ENCODE measurements at regions not wholly inside any gene's neighbourhood (a gene's known extent, or its start where the extent isn't known, plus 50 kb on each side); places are given as distances from the start of the nearest gene placed in this dataset.
"Not testable (repeated sequence)": the region's sequence is repeated elsewhere in the genome, so short reads cannot be mapped to it uniquely, and the experiment has no call there.

DNA sequence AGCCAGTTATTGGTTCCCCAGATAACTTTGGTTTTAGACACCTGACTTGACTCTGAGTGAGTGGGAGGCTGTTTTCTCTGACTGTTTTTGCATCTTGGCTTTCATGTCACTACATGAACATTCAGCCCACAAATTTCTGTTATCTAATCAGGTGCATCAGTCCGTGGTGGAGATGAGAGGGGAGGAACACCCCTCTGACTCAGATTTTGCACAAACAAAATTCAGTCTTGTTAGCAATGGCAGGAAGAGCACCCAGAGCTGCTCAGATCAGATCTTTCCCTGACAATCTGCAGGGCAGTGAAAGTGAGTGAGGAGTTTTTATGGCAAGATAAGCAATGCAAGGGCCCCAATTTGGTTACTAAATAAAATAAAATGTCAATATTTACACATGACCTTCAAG lies 307.2 kb upstream of the NOTCH2NLA start:
- not testable (repeated sequence) for H3K27me3 ChIP-seq (ENCODE audit: control insufficient read depth, insufficient read depth, low read length); H3K27ac ChIP-seq (ENCODE audit: insufficient read depth, low read length, poor library complexity, severe bottlenecking); H3K36me3 Mint-ChIP-seq; H3K27me3 Mint-ChIP-seq; H3K27ac Mint-ChIP-seq; H3K4me3 ChIP-seq (ENCODE audit: low read depth, low read length); DNase-seq; H3K4me1 ChIP-seq (ENCODE audit: control insufficient read depth, insufficient read depth, low read length, poor library complexity, severe bottlenecking); H3K4me1 Mint-ChIP-seq; H3K4me3 Mint-ChIP-seq; H3K9me3 Mint-ChIP-seq; H3K36me3 ChIP-seq (ENCODE audit: control insufficient read depth, insufficient read depth, low read length); H3K9me3 ChIP-seq (ENCODE audit: control insufficient read depth in 2 of 2, low read length in 2 of 2)
- peak; percentile 87 to 96 for ATAC-seq (ENCODE audit: low read depth in 2 of 2)

DNA sequence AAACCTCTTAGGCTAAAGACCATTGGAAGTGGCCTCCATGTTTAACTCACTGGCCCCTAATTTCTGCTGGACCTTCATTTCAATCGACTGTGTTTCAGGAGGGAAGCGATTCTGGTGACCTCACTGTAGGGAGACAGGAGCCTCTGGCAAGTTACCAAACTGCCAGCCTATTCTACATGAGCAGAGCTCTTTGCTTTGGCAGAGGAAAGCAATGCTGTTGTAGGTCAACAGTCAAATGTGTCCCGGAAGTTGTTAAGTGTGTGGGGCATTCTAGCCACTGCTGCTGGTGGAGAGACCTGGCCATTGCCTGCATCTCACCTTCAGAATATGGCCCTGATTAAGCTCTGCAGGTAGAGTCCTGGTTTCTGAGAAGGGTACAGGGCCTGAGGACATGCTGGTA lies 306.8 kb upstream of the NOTCH2NLA start:
- not testable (repeated sequence) for H3K36me3 ChIP-seq (ENCODE audit: control insufficient read depth, insufficient read depth, low read length); DNase-seq; H3K36me3 Mint-ChIP-seq; H3K4me1 Mint-ChIP-seq; H3K27me3 ChIP-seq (ENCODE audit: control insufficient read depth, insufficient read depth, low read length); H3K4me3 Mint-ChIP-seq; H3K27ac Mint-ChIP-seq; H3K27ac ChIP-seq (ENCODE audit: insufficient read depth, low read length, poor library complexity, severe bottlenecking); H3K9me3 ChIP-seq (ENCODE audit: control insufficient read depth in 2 of 2, low read length in 2 of 2); H3K27me3 Mint-ChIP-seq; H3K4me3 ChIP-seq (ENCODE audit: low read depth, low read length); H3K9me3 Mint-ChIP-seq; H3K4me1 ChIP-seq (ENCODE audit: control insufficient read depth, insufficient read depth, low read length, poor library complexity, severe bottlenecking)
- ATAC-seq (ENCODE audit: low read depth in 2 of 2): peak in 1 of 2 donors; percentile 11

DNA sequence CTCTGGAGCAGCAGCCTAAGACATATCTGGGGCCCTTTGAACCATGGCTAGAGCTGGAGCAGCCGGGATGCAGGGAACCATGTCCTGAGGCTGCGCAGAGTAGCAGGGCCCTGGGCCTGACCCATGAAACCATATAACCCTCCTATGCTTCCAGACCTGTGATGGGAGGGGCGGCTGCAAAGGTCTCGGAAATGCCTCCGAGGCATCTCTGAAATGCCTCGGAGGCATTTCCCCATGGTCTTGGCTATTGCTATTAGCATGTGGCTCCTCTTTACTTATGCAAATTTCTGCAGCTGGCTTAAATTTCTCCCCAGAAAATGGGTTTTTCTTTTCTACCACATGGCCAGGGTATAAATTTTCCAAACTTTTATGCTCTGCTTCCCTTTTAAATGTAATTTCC lies 302.1 kb upstream of the NOTCH2NLA start:
- H3K4me1 Mint-ChIP-seq; H3K4me3 Mint-ChIP-seq; H3K4me1 ChIP-seq (ENCODE audit: control insufficient read depth, insufficient read depth, low read length, poor library complexity, severe bottlenecking); ATAC-seq (ENCODE audit: low read depth in 2 of 2); DNase-seq; H3K4me3 ChIP-seq (ENCODE audit: low read depth, low read length); H3K27ac ChIP-seq (ENCODE audit: insufficient read depth, low read length, poor library complexity, severe bottlenecking); H3K36me3 ChIP-seq (ENCODE audit: control insufficient read depth, insufficient read depth, low read length); H3K9me3 Mint-ChIP-seq; H3K27me3 ChIP-seq (ENCODE audit: control insufficient read depth, insufficient read depth, low read length); H3K27me3 Mint-ChIP-seq; H3K36me3 Mint-ChIP-seq; H3K9me3 ChIP-seq (ENCODE audit: control insufficient read depth in 2 of 2, low read length in 2 of 2); H3K27ac Mint-ChIP-seq: not testable (repeated sequence)

DNA sequence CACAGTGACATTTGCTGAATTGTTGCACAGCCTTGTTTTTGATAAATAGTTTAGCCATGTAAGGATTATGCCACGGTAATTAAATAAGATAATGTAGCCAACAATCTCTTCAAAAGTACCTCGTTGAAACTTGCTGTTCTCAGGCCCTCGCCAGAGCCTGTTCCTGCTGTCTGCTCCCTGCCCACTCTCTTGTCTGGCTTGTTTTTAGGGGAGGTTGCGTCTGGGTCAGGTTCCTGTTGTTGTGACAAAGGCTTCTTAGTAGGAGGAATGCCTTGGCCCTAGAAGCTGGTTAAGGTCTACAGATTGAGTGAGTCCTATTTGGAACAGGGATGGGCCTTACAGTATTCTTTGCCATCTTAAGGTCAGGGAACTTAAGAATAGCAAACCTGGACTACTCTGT lies 294.0 kb upstream of the NOTCH2NLA start:
- not testable (repeated sequence) for H3K27me3 Mint-ChIP-seq

DNA sequence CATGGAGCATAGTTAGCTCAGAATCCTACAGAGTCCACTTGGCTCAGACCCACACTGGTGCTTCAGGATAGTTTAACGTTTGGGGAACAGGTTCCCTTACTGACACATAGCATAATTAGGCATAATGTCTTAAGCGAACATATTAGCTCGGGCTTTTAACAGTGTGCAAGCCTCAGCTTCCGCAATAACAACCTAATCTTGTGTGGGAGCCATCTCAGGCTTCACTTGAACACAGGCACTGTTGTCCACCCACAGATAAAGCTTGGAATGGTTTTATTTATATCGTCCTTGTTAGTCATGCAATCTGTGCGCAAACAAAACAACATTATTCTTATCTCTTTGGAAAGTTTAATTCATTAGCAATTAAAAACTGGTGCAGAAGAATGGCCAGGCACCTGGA lies 293.5 kb upstream of the NOTCH2NLA start:
- DNase-seq; H3K4me1 Mint-ChIP-seq; H3K4me3 Mint-ChIP-seq; H3K9me3 Mint-ChIP-seq; H3K4me3 ChIP-seq (ENCODE audit: low read depth, low read length); H3K4me1 ChIP-seq (ENCODE audit: control insufficient read depth, insufficient read depth, low read length, poor library complexity, severe bottlenecking); ATAC-seq (ENCODE audit: low read depth in 2 of 2); H3K27ac Mint-ChIP-seq; H3K36me3 ChIP-seq (ENCODE audit: control insufficient read depth, insufficient read depth, low read length); H3K27me3 ChIP-seq (ENCODE audit: control insufficient read depth, insufficient read depth, low read length); H3K9me3 ChIP-seq (ENCODE audit: control insufficient read depth in 2 of 2, low read length in 2 of 2); H3K27me3 Mint-ChIP-seq; H3K27ac ChIP-seq (ENCODE audit: insufficient read depth, low read length, poor library complexity, severe bottlenecking); H3K36me3 Mint-ChIP-seq: not testable (repeated sequence)

More for the DNA sequence above, 294.0 kb upstream of the NOTCH2NLA start:
- not testable (repeated sequence) for H3K27me3 ChIP-seq (ENCODE audit: control insufficient read depth, insufficient read depth, low read length); H3K36me3 ChIP-seq (ENCODE audit: control insufficient read depth, insufficient read depth, low read length); H3K4me1 Mint-ChIP-seq; H3K4me3 Mint-ChIP-seq; H3K4me1 ChIP-seq (ENCODE audit: control insufficient read depth, insufficient read depth, low read length, poor library complexity, severe bottlenecking); H3K4me3 ChIP-seq (ENCODE audit: low read depth, low read length); H3K27ac Mint-ChIP-seq; H3K9me3 Mint-ChIP-seq; DNase-seq; H3K36me3 Mint-ChIP-seq; H3K27ac ChIP-seq (ENCODE audit: insufficient read depth, low read length, poor library complexity, severe bottlenecking); ATAC-seq (ENCODE audit: low read depth in 2 of 2); H3K9me3 ChIP-seq (ENCODE audit: control insufficient read depth in 2 of 2, low read length in 2 of 2)

DNA sequence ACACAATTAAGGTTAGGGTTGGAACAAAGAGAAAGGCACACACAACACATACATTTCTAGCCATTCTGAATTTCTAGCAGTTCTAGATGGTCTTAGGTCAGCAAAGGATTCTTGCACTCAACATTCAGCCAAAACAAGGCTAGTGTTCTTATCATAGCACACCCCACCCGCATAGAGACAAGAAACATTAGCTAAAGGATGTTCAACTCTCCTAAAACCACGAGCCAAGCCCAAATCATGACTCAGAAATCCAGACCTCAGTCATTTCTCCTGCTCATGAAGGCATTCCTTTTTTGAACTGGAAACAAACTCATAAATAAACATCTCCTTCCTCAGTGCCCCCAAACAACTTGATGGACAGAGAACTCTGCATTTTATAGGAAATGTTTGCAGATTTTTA lies 293.0 kb upstream of the NOTCH2NLA start:
- H3K9me3 Mint-ChIP-seq; DNase-seq; H3K27ac ChIP-seq (ENCODE audit: insufficient read depth, low read length, poor library complexity, severe bottlenecking); H3K4me3 ChIP-seq (ENCODE audit: low read depth, low read length); H3K4me1 ChIP-seq (ENCODE audit: control insufficient read depth, insufficient read depth, low read length, poor library complexity, severe bottlenecking); H3K27me3 Mint-ChIP-seq; H3K36me3 Mint-ChIP-seq; H3K36me3 ChIP-seq (ENCODE audit: control insufficient read depth, insufficient read depth, low read length); H3K9me3 ChIP-seq (ENCODE audit: control insufficient read depth in 2 of 2, low read length in 2 of 2); H3K27me3 ChIP-seq (ENCODE audit: control insufficient read depth, insufficient read depth, low read length); H3K4me1 Mint-ChIP-seq; H3K4me3 Mint-ChIP-seq; ATAC-seq (ENCODE audit: low read depth in 2 of 2); H3K27ac Mint-ChIP-seq: not testable (repeated sequence)

DNA sequence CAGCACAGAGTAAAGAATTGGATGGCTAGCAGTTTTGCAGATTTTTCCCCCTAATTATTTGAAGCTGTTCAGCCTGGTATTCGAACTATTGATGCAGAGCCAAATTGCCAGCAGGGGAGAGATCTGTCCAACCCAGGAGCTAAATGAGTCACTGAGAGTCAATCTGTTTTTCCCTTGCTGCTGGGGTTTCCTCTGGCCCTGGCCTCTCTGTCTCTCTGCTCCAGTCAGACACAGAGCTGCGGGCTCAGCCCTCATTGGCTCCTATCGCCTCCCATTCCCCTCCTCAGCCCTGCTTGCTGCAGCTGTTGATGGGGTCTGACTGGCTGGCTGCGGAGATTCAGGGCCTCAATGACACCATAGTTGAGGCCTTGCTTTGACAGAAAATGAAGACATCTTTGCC lies 284.9 kb upstream of the NOTCH2NLA start:
- H3K36me3 ChIP-seq (ENCODE audit: control insufficient read depth, insufficient read depth, low read length): not testable (repeated sequence)

DNA sequence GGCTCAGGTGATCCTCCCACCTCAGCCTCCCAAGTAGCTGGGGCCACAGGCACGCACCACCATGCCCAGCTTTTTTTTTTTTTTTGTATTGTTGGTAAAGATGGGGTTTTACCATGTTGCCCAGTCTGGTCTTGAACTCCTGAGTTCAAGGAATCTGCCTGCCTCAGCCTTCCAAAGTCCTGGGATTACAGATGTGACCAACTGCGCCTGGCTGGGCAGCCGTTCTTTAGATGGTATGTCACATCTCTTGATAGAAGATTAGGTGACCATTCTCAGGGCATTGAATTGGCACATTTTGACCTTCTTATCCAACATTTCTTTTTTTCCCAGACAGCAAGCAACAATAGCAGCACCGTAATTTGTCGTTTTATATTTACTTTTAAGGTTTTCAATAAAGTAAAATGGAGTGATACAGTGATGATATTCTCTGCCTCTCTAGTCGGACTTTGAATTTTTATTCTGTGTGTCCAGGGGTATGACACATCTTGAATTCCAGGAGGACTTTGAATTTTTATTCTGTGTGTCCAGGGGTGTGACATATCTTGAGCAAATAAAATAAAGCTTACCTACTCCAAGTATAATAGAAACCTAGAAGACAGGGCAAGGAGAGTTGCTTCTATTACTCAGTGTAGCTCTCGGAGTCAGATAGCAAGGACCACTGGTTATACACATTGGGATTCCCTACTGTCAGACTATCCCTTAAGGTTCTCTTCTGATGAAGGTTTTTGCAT lies 282.4 kb upstream of the NOTCH2NLA start:
- H3K4me3 ChIP-seq (ENCODE audit: low read depth, low read length); H3K27me3 ChIP-seq (ENCODE audit: control insufficient read depth, insufficient read depth, low read length); H3K9me3 Mint-ChIP-seq; H3K9me3 ChIP-seq (ENCODE audit: control insufficient read depth in 2 of 2, low read length in 2 of 2); H3K4me3 Mint-ChIP-seq; DNase-seq; H3K36me3 Mint-ChIP-seq; H3K27ac Mint-ChIP-seq; H3K4me1 Mint-ChIP-seq; H3K4me1 ChIP-seq (ENCODE audit: control insufficient read depth, insufficient read depth, low read length, poor library complexity, severe bottlenecking); ATAC-seq (ENCODE audit: low read depth in 2 of 2); H3K27ac ChIP-seq (ENCODE audit: insufficient read depth, low read length, poor library complexity, severe bottlenecking); H3K36me3 ChIP-seq (ENCODE audit: control insufficient read depth, insufficient read depth, low read length); H3K27me3 Mint-ChIP-seq: not testable (repeated sequence)

More for the DNA sequence above, 284.9 kb upstream of the NOTCH2NLA start:
- H3K4me1 Mint-ChIP-seq; H3K27ac Mint-ChIP-seq; H3K9me3 Mint-ChIP-seq; DNase-seq; H3K4me3 Mint-ChIP-seq; ATAC-seq (ENCODE audit: low read depth in 2 of 2); H3K27ac ChIP-seq (ENCODE audit: insufficient read depth, low read length, poor library complexity, severe bottlenecking); H3K36me3 Mint-ChIP-seq; H3K4me1 ChIP-seq (ENCODE audit: control insufficient read depth, insufficient read depth, low read length, poor library complexity, severe bottlenecking); H3K27me3 Mint-ChIP-seq; H3K4me3 ChIP-seq (ENCODE audit: low read depth, low read length); H3K9me3 ChIP-seq (ENCODE audit: control insufficient read depth in 2 of 2, low read length in 2 of 2); H3K27me3 ChIP-seq (ENCODE audit: control insufficient read depth, insufficient read depth, low read length): not testable (repeated sequence)

All from CD4-positive, CD25-positive, alpha-beta regulatory T cell (primary cell).